Smooth muscle cell (in vitro differentiated cells): ENCODE measurements at regions not wholly inside any gene's neighbourhood (a gene's known extent, or its start where the extent isn't known, plus 50 kb on each side); places are given as distances from the start of the nearest gene placed in this dataset.

Experiments used
- DNase-seq: peaks from one replicate; lab custom pipeline; 2025; ENCODE audit not compliant: unreplicated experiment; lab: John Stamatoyannopoulos, UW
- H2AFZ ChIP-seq: fragments of 200-600 bp; sonication (generic); 2 replicates; pipeline ENCODE4 v1.6.0; 2016; ENCODE audit warnings: antibody characterized with exemption, low read depth, mild to moderate bottlenecking
- H3F3A ChIP-seq: fragments of 200-600 bp; sonication (generic); 2 replicates; pipeline ENCODE4 v1.6.0; 2017; ENCODE audit warnings: antibody characterized with exemption, low read depth
- H3K27ac ChIP-seq: fragments of 200-600 bp; sonication (generic); 2 replicates; pipeline ENCODE4 v1.5.1; 2016; ENCODE audit warnings: low read depth, mild to moderate bottlenecking
- H3K27me3 ChIP-seq: fragments of 200-600 bp; sonication (generic); 2 replicates; pipeline ENCODE4 v1.6.1; 2016; ENCODE audit warnings: low read depth, mild to moderate bottlenecking
- H3K36me3 ChIP-seq: fragments of 200-600 bp; sonication (generic); 2 replicates; pipeline ENCODE4 v1.5.1; 2016; ENCODE audit warnings: low read depth
- H3K4me1 ChIP-seq: fragments of 200-600 bp; sonication (generic); 2 replicates; pipeline ENCODE4 v1.5.1; 2016; ENCODE audit warnings: low read depth
- H3K4me2 ChIP-seq: fragments of 200-600 bp; sonication (generic); 2 replicates; pipeline ENCODE4 v1.6.0; 2016; ENCODE audit warnings: mild to moderate bottlenecking
- H3K4me3 ChIP-seq: fragments of 200-600 bp; sonication (generic); 2 replicates; pipeline ENCODE4 v1.5.1; 2016; ENCODE audit warnings: mild to moderate bottlenecking
- H3K79me2 ChIP-seq: fragments of 200-600 bp; sonication (generic); 2 replicates; pipeline ENCODE4 v1.6.0; 2016; ENCODE audit warnings: low read depth, mild to moderate bottlenecking
- H3K9ac ChIP-seq: fragments of 200-600 bp; sonication (generic); 2 replicates; pipeline ENCODE4 v1.6.0; 2016; ENCODE audit warnings: low read depth
- H3K9me3 ChIP-seq: fragments of 200-600 bp; sonication (generic); replicated peaks from 2 replicates; pipeline ENCODE4 v1.5.1; 2016; ENCODE audit warnings: low read depth
- H4K20me1 ChIP-seq: fragments of 200-600 bp; sonication (generic); 2 replicates; pipeline ENCODE4 v1.6.0; 2016; ENCODE audit warnings: low read depth
- WGBS: methylation state at CpG from one replicate; pipeline ENCODE4 v1.1.7; 2016; ENCODE audit warnings: low lambda C conversion rate; 5-methylcytosine and 5-hydroxymethylcytosine counted together
- TF ChIP-seq, protein P1 (sequence below): fragments of 200-600 bp; sonication (generic); IDR thresholded peaks from 2 replicates; pipeline ENCODE4 v1.5.1; 2017; ENCODE audit warnings: borderline replicate concordance, mild to moderate bottlenecking, antibody characterized with exemption; ENCODE audit not compliant: insufficient read depth, poor library complexity, severe bottlenecking

DNA sequence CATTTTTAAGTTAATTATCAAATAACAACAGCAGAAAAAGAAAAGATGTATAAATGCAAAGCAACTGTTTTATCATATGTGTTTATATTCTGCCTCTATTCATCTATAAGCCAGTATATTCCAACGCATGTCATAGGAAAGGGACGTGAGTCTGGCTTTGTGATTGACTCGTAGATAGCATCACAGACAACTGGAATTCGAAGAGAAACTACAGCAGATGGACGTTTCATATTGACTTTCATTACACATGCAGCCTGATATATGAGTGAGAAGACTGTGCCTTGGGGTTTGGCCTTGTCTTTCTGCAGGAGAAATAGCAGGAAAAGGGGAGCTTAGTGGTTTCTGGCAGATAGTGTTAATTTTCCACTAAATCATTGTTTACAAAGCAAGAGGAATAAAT lies 1111.9 kb downstream of the MAT2B start:
- Histone ChIP-seq H3K4me2 (no peak overlapping the region), H3K27ac (no peak overlapping the region), H3K27me3 (no peaks in the 10 kb centered on the region), H3K4me3 (no peak overlapping the region), H3K4me1 (no peaks in the 10 kb centered on the region), H3K36me3 (no peaks in the 10 kb centered on the region), H2AFZ (no peak overlapping the region), H3K9me3 (no peaks in the 10 kb centered on the region), H3K9ac (no peak overlapping the region), H3K79me2 (no peaks in the 10 kb centered on the region), H4K20me1 (no peaks in the 10 kb centered on the region), H3F3A (no peaks in the 10 kb centered on the region)
- DNase-seq, result no peak
- TF ChIP-seq, protein P1, sequence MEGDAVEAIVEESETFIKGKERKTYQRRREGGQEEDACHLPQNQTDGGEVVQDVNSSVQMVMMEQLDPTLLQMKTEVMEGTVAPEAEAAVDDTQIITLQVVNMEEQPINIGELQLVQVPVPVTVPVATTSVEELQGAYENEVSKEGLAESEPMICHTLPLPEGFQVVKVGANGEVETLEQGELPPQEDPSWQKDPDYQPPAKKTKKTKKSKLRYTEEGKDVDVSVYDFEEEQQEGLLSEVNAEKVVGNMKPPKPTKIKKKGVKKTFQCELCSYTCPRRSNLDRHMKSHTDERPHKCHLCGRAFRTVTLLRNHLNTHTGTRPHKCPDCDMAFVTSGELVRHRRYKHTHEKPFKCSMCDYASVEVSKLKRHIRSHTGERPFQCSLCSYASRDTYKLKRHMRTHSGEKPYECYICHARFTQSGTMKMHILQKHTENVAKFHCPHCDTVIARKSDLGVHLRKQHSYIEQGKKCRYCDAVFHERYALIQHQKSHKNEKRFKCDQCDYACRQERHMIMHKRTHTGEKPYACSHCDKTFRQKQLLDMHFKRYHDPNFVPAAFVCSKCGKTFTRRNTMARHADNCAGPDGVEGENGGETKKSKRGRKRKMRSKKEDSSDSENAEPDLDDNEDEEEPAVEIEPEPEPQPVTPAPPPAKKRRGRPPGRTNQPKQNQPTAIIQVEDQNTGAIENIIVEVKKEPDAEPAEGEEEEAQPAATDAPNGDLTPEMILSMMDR, result no peak
- WGBS, result 76% methylated on average over 5 of the region's 5 CpGs

GRCh38 chr5:164627021-164627420 lies 1121.6 kb downstream of the MAT2B start:
- Histone ChIP-seq H3K9me3 (no peaks in the 10 kb centered on the region), H3K4me3 (no peak overlapping the region), H3K79me2 (no peaks in the 10 kb centered on the region), H3K27ac (no peak overlapping the region), H3K9ac (no peak overlapping the region), H3F3A (no peaks in the 10 kb centered on the region), H3K36me3 (no peaks in the 10 kb centered on the region), H3K4me2 (no peak overlapping the region), H4K20me1 (no peaks in the 10 kb centered on the region), H2AFZ (no peak overlapping the region), H3K27me3 (no peaks in the 10 kb centered on the region), H3K4me1 (no peaks in the 10 kb centered on the region)
- no peak for DNase-seq
- TF ChIP-seq, protein P1, result no peak
- WGBS, result 87% methylated on average over 4 of the region's 4 CpGs

DNA sequence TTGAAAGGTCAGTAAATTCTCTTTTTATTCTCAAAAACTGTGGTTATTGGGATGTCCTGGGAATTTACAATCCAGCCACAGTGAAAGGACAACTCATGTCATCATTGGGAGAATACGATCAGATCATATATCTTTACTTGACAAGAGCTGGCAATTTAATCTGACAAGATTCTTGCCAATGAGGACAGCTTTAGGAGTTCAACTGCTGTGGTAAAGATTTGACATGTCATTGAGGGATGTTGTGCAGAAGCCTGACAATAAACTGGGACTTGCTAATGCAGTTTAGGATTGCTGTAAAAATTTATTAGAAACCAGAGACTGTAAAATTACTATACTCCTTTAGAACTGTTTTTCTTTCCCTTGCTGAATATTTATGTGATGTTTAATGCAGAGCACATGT lies 1131.0 kb downstream of the MAT2B start:
- DNase-seq, result no peak
- Histone ChIP-seq H3K4me2 (no peak overlapping the region), H3K9me3 (no peaks in the 10 kb centered on the region), H3K36me3 (no peaks in the 10 kb centered on the region), H3K9ac (no peak overlapping the region), H3K27me3 (no peaks in the 10 kb centered on the region), H3F3A (no peaks in the 10 kb centered on the region), H3K4me1 (no peaks in the 10 kb centered on the region), H2AFZ (peak overlapping the region; percentile 12), H3K4me3 (no peak overlapping the region), H4K20me1 (no peaks in the 10 kb centered on the region), H3K27ac (no peak overlapping the region), H3K79me2 (no peaks in the 10 kb centered on the region)
- TF ChIP-seq, protein P1, result no peak
- WGBS, result 21% methylated on average over 1 of the region's 1 CpG

DNA sequence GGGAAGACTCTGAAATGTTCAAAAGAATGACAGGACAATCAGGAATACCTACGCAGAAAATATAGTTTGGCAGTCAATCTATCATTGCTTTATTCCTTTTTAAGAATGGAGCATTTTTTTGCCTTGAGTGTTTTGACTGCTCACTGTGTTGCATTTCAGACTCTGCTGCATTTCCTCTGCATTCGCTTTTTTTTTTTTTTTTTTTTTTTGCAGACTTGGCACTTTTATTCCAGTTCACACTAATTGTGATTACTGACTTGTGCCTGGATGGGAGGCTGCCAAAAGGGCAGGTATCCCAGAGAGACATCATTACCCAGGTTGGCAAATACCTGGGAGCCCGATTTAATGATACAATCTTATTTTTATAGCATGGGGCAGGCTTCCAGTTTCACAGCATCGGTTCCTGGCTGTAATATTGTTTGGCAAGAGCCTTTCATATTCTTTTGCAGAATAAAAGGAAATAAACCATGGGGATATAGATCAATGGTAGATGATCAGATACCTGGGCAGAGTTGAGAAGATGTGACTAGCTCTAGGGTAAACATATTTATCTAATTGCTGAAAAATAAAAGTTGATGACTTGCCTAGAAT lies 1132.6 kb downstream of the MAT2B start:
- H3K27ac ChIP-seq, result no peak overlapping the region
- 89% methylated on average over 4 of the region's 4 CpGs for WGBS
- no peaks in the 10 kb centered on the region for H3K27me3 ChIP-seq
- H3K4me3 ChIP-seq, result no peak overlapping the region
- TF ChIP-seq, protein P1, result no peak
- no peak overlapping the region for H3K4me2 ChIP-seq
- no peaks in the 10 kb centered on the region for H3K9me3 ChIP-seq
- DNase-seq, result no peak
- H3K9ac ChIP-seq, result no peak overlapping the region
- H2AFZ ChIP-seq, result no peak overlapping the region
- H4K20me1 ChIP-seq, result no peaks in the 10 kb centered on the region
- no peaks in the 10 kb centered on the region for H3K79me2 ChIP-seq
- H3F3A ChIP-seq, result no peaks in the 10 kb centered on the region
- no peaks in the 10 kb centered on the region for H3K4me1 ChIP-seq
- no peaks in the 10 kb centered on the region for H3K36me3 ChIP-seq
